Thyroid gland (tissue), 4 donors: ENCODE measurements at regions not wholly inside any gene's neighbourhood (a gene's known extent, or its start where the extent isn't known, plus 50 kb on each side); places are given as distances from the start of the nearest gene placed in this dataset.

Source experiments
- CTCF ChIP-seq, 6 experiments: fragments of 200-600 bp in 3 of 6; fragments of 450-650 bp in 3 of 6; sonication (generic) in 3 of 6; IDR thresholded peaks; one replicate each; pipeline ENCODE4 v1.5.1; 2016 to 2019; ENCODE audit warnings: antibody characterized with exemption in 6 of 6, mild to moderate bottlenecking in 2 of 6, inconsistent platforms in 1 of 6, moderate library complexity in 1 of 6
- POLR2A ChIP-seq, 2 donors: fragments of 450-650 bp; IDR thresholded peaks; one replicate each; pipeline ENCODE4 v1.6.1; 2017; ENCODE audit warnings: antibody characterized with exemption in 2 of 2, mild to moderate bottlenecking in 2 of 2, moderate library complexity in 1 of 2

- TF ChIP-seq CTCF (IDR thresholded peaks at IDR 0.05), result no peak
- TF ChIP-seq POLR2A (IDR thresholded peaks at IDR 0.05), result no peak
Observed at GRCh38 chr17:77438241-77439188, 297.7 kb downstream of the SEC14L1 start.
